Testis (tissue), 2 donors: ENCODE measurements at regions not wholly inside any gene's neighbourhood (a gene's known extent, or its start where the extent isn't known, plus 50 kb on each side); places are given as distances from the start of the nearest gene placed in this dataset.

Source experiments
- DNase-seq: peaks from one replicate; pipeline ENCODE4 v3.0.0-alpha.2; 2019
- H3K27ac ChIP-seq, 2 donors: fragments of 200-600 bp; sonication (generic); one replicate each; pipeline ENCODE4 v1.5.1; 2019
- H3K27me3 ChIP-seq: fragments of 200-600 bp; sonication (generic); one replicate; pipeline ENCODE4 v1.5.1; 2019
- H3K36me3 ChIP-seq: fragments of 200-600 bp; sonication (generic); one replicate; pipeline ENCODE4 v1.5.1; 2017; ENCODE audit warnings: low read depth; ENCODE audit errors: missing control alignments
- H3K4me1 ChIP-seq: fragments of 200-600 bp; sonication (generic); one replicate; pipeline ENCODE4 v1.5.1; 2019
- H3K4me3 ChIP-seq, 2 donors: fragments of 200-600 bp; sonication (generic); one replicate each; pipeline ENCODE4 v1.5.1; 2017 to 2019
- H3K9me3 ChIP-seq: fragments of 200-600 bp; sonication (generic); one replicate; pipeline ENCODE4 v1.5.1; 2017
- POLR2A ChIP-seq: fragments of 450-650 bp; IDR thresholded peaks from one replicate; pipeline ENCODE4 v1.6.1; 2017; ENCODE audit warnings: antibody characterized with exemption, mild to moderate bottlenecking, moderate library complexity
- WGBS, 2 donors: methylation state at CpG; one replicate each; pipeline ENCODE4 v1.1.5; 2018; 5-methylcytosine and 5-hydroxymethylcytosine counted together
- intact Hi-C: fragments of 100-400 bp; cut with DNase I; formaldehyde crosslinking; loops from one replicate; pipeline ENCODE4 v1.15.1; 2023; ENCODE audit warnings: low total_unique reads
- TF ChIP-seq, protein P1 (sequence below), 3 experiments: fragments of 450-650 bp in 2 of 3; fragments of 200-600 bp in 1 of 3; sonication (generic) in 1 of 3; IDR thresholded peaks; one replicate each; pipeline ENCODE4 v1.5.1; 2016 to 2019; ENCODE audit warnings: antibody characterized with exemption in 3 of 3, mild to moderate bottlenecking in 2 of 3, moderate library complexity in 1 of 3

DNA sequence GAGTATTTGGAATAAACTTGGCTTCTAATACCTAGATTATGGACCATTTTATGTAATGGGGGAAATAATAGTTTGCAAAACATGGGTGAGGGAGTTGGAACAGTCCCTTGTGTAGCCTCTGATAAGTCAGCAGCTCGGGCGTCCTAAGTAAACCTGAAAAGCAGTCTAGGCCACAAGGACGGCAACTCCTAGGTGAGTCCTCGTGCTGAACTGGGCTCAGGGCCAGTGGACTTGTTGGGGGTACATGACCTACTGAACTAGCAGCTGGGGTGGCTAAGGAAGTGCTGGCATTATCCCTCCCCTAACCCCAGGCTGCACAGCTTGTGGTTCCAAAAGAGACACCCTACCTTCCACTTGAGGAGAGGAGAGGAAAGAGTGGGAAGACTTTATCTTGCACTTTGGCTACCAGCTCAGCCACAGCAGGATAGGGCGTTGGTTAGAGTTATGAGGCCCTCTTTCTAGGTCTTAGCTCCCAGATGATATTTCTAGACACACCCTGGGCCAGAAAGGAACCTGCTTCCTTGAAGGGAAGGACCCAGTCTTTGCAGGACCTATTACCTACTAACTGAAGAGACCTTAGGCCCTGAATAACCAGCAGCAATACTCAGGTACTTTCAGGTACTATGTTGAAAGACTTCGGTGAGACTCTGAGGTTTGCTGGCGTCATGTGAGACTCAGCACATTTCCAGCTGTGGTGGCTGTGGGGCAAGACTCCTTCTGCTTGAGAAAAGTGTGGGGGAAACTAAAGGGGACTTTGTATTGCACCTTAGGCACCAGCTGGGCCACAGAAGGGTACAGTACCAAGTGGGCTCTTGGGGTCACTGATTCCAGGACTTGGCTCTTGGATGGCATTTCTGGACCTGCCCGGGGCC is 71.0 kb downstream of the AQP4 start:
- 87 to 93% methylated on average over 8 of the region's 8 CpGs for WGBS, 2 donors
- TF ChIP-seq, protein P1, sequence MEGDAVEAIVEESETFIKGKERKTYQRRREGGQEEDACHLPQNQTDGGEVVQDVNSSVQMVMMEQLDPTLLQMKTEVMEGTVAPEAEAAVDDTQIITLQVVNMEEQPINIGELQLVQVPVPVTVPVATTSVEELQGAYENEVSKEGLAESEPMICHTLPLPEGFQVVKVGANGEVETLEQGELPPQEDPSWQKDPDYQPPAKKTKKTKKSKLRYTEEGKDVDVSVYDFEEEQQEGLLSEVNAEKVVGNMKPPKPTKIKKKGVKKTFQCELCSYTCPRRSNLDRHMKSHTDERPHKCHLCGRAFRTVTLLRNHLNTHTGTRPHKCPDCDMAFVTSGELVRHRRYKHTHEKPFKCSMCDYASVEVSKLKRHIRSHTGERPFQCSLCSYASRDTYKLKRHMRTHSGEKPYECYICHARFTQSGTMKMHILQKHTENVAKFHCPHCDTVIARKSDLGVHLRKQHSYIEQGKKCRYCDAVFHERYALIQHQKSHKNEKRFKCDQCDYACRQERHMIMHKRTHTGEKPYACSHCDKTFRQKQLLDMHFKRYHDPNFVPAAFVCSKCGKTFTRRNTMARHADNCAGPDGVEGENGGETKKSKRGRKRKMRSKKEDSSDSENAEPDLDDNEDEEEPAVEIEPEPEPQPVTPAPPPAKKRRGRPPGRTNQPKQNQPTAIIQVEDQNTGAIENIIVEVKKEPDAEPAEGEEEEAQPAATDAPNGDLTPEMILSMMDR (IDR thresholded peaks at IDR 0.05): no peak
- no peak for TF ChIP-seq POLR2A
- Histone ChIP-seq H3K27ac (no peak overlapping the region), H3K36me3 (no peaks in the 10 kb centered on the region), H3K9me3 (no peaks in the 10 kb centered on the region), H3K4me3 (no peak overlapping the region), H3K4me1 (no peaks in the 10 kb centered on the region), H3K27me3 (no peaks in the 10 kb centered on the region)
- no peak for DNase-seq
- intact Hi-C loops: no loop called here

DNA sequence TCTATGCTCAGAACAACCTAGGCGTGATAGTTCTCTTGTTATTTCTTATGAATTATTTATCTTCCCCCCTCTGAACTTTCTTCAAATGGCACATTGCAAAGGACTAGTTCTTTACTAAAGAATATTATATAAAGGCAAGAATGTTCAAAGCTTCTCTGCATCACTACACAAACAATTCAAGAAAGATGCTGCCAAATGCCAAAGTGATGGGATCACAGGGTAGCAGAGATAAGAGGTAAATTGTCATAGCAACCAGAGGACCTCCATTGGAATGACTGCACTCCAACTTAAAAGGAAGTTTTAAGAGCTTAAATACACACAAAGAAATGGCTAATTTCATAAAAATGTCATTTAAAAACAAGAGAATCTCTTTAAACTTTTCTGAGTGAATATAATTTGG is 72.8 kb downstream of the AQP4 start:
- Histone ChIP-seq H3K4me1 (no peaks in the 10 kb centered on the region), H3K27ac (no peak overlapping the region), H3K36me3 (no peaks in the 10 kb centered on the region), H3K4me3 (no peak overlapping the region), H3K9me3 (no peaks in the 10 kb centered on the region), H3K27me3 (no peaks in the 10 kb centered on the region)
- DNase-seq: no peak
- intact Hi-C loops: no loop called here
- WGBS, 2 donors: 93 to 96% methylated on average over 1 of the region's 1 CpG
- TF ChIP-seq, protein P1 (IDR thresholded peaks at IDR 0.05): no peak
- TF ChIP-seq POLR2A: no peak

DNA sequence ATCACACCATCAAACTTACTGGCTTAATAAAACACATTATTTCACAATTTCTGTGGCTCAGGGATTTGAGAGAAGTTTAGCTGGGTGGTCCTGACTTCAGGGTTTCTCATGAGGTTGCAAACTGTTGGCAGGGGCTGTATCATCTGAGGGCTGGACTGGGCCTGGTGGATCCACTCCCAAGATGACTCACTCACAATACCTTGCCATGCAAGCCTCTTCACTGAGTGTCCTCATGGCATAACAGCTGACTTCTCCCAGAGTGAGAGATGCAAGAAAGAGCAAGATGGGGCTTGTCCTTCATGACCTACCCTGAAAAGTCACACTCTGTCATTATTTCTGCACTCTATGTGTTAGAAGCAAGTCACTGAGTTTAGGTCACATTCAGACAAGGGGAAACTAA is 73.8 kb downstream of the AQP4 start:
- no peak overlapping the region for H3K27ac ChIP-seq
- DNase-seq: no peak
- intact Hi-C loops: no loop called here
- no peaks in the 10 kb centered on the region for H3K4me1 ChIP-seq
- H3K27me3 ChIP-seq: no peaks in the 10 kb centered on the region
- no peak for TF ChIP-seq POLR2A
- TF ChIP-seq, protein P1 (IDR thresholded peaks at IDR 0.05): no peak
- no peaks in the 10 kb centered on the region for H3K9me3 ChIP-seq
- H3K36me3 ChIP-seq: no peaks in the 10 kb centered on the region
- no peak overlapping the region for H3K4me3 ChIP-seq

DNA sequence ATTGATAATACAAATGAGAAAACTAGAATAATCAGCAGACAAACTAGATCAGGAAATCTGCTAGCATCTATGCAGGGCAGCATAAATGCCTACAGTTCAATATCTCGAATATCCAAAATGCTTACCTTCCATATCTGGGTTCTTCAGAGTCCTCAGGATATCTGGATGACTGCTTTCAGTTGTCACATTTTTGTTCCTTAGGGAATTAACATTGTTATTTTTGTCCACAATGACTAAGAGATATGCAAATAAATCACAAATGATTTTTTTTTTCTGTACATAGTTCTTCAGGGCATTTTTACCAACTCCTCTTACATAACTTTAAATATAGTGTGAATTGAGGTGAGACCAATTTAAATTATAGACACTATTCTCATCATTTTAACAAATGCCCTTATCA is 80.9 kb downstream of the AQP4 start:
- no peaks in the 10 kb centered on the region for H3K36me3 ChIP-seq
- no peaks in the 10 kb centered on the region for H3K27me3 ChIP-seq
- TF ChIP-seq, protein P1 (IDR thresholded peaks at IDR 0.05): no peak
- TF ChIP-seq POLR2A: no peak
- no peaks in the 10 kb centered on the region for H3K4me1 ChIP-seq
- 65 to 67% methylated on average over 1 of the region's 1 CpG for WGBS, 2 donors
- no peak for DNase-seq
- no peak overlapping the region for H3K4me3 ChIP-seq
- intact Hi-C loops: no loop called here
- no peaks in the 10 kb centered on the region for H3K9me3 ChIP-seq
- H3K27ac ChIP-seq: no peak overlapping the region

DNA sequence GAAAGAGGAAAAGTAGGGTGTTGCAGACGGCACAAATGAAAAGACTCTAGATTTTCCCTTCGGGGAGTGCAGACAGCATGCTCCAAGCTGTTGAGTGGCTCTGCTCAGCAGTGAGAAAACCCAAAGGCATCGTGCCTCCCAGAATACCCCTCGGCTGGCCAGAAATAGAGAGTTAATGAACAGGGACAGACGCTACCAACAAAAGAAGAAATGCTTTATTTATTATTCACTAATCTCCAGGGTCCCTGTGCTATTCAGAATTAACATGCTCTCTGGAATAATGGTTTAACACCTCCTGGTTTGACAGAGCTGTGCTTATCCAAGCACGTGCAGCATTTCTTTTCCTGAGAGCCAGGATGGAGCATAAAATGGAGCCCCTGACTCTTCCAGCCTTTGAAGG is 82.3 kb downstream of the AQP4 start:
- H3K4me1 ChIP-seq: no peaks in the 10 kb centered on the region
- intact Hi-C loops: no loop called here
- no peak for DNase-seq
- H3K4me3 ChIP-seq: no peak overlapping the region
- no peak overlapping the region for H3K27ac ChIP-seq
- TF ChIP-seq POLR2A: no peak
- TF ChIP-seq, protein P1 (IDR thresholded peaks at IDR 0.05): no peak
- no peaks in the 10 kb centered on the region for H3K27me3 ChIP-seq
- H3K9me3 ChIP-seq: no peaks in the 10 kb centered on the region
- WGBS, 2 donors: 86 to 89% methylated on average over 6 of the region's 6 CpGs
- H3K36me3 ChIP-seq: no peaks in the 10 kb centered on the region
